OCI-LY7 (cell line): ENCODE measurements at regions not wholly inside any gene's neighbourhood (a gene's known extent, or its start where the extent isn't known, plus 50 kb on each side); places are given as distances from the start of the nearest gene placed in this dataset.

ENCODE experiments used
- BruUV-seq: library from RNA; stranded (reverse); fragments of 400-500 nt; replicated peaks from 2 replicates; lab custom pipeline; 2021; lab: Mats Ljungman, UMichigan
- CTCF ChIA-PET: fragments of 300-600 bp; sonication (Branson Sonifier 250); formaldehyde crosslinking; loops from one replicate; lab custom pipeline; 2022; ENCODE audit warnings: antibody characterized with exemption; ENCODE audit not compliant: unreplicated experiment; lab: Charles Lee
- POLR2A ChIA-PET: fragments of 300-600 bp; sonication (Branson Sonifier 250); formaldehyde crosslinking; loops from one replicate; lab custom pipeline; 2022; ENCODE audit warnings: antibody characterized with exemption; lab: Charles Lee
- DNase-seq: peaks from one replicate; pipeline ENCODE4 v3.0.0-alpha.2; 2015; ENCODE audit warnings: low spot score
- H2AFZ ChIP-seq: fragments of 200-600 bp; sonication (generic), shearing (Covaris generic); 2 replicates; pipeline ENCODE4 v1.6.1; 2014; ENCODE audit warnings: mild to moderate bottlenecking, antibody characterized with exemption, low read length, moderate library complexity
- H3K27ac ChIP-seq: fragments of 200-600 bp; sonication (generic); 2 replicates; pipeline ENCODE4 v1.5.1; 2014; ENCODE audit warnings: mixed run types, low read depth, mild to moderate bottlenecking, moderate library complexity, low read length, inconsistent platforms; ENCODE audit not compliant: poor library complexity, severe bottlenecking
- H3K36me3 ChIP-seq: fragments of 200-600 bp; sonication (generic); 2 replicates; pipeline ENCODE4 v1.6.1; 2014; ENCODE audit warnings: mild to moderate bottlenecking, antibody characterized with exemption, low read length, moderate library complexity, mixed read lengths; ENCODE audit not compliant: insufficient read depth
- H3K4me1 ChIP-seq: fragments of 200-600 bp; sonication (generic); 2 replicates; pipeline ENCODE4 v1.5.1; 2014; ENCODE audit warnings: mild to moderate bottlenecking, low read length; ENCODE audit not compliant: insufficient read depth, poor library complexity, severe bottlenecking
- H3K4me2 ChIP-seq: fragments of 200-600 bp; sonication (generic); 2 replicates; pipeline ENCODE4 v1.6.1; 2014; ENCODE audit warnings: mild to moderate bottlenecking, low read length
- H3K4me3 ChIP-seq: fragments of 200-600 bp; sonication (generic); 2 replicates; pipeline ENCODE4 v1.5.1; 2014; ENCODE audit warnings: mild to moderate bottlenecking, low read depth, low read length; ENCODE audit not compliant: poor library complexity, severe bottlenecking
- H3K79me2 ChIP-seq: fragments of 200-600 bp; sonication (generic); 2 replicates; pipeline ENCODE4 v1.6.1; 2016; ENCODE audit warnings: low read depth, mild to moderate bottlenecking, low read length, moderate library complexity, mixed read lengths; ENCODE audit not compliant: insufficient read depth
- H3K9me2 ChIP-seq: fragments of 200-600 bp; sonication (generic); 2 replicates; pipeline ENCODE4 v1.6.1; 2016; ENCODE audit warnings: mild to moderate bottlenecking, low read length, mixed read lengths; ENCODE audit not compliant: insufficient read depth
- H3K9me3 ChIP-seq: fragments of 200-600 bp; sonication (generic); 2 replicates; pipeline ENCODE4 v1.6.1; 2014; ENCODE audit warnings: mild to moderate bottlenecking, mixed run types, low read length, mixed read lengths
- H4K20me1 ChIP-seq: fragments of 200-600 bp; sonication (generic); 2 replicates; pipeline ENCODE4 v1.6.1; 2014; ENCODE audit warnings: mild to moderate bottlenecking, antibody characterized with exemption, low read length, moderate library complexity, mixed read lengths; ENCODE audit not compliant: insufficient read depth
- CTCF ChIP-seq: fragments of 200-600 bp; sonication (generic); conservative IDR thresholded peaks from 2 replicates; pipeline ENCODE4 v1.5.1; 2014; ENCODE audit warnings: mild to moderate bottlenecking, antibody characterized with exemption, low read length, moderate library complexity, mixed read lengths
- EZH2phosphoT487 ChIP-seq: fragments of 200-600 bp; sonication (generic); IDR thresholded peaks from 2 replicates; pipeline ENCODE4 v1.6.1; 2018; ENCODE audit warnings: low read depth, borderline replicate concordance, mild to moderate bottlenecking, mixed run types, antibody characterized with exemption, low read length, moderate library complexity, mixed read lengths
- intact Hi-C: fragments of 100-400 bp; cut with micrococcal nuclease; formaldehyde crosslinking; loops from one replicate; pipeline ENCODE4 v1.10.0; 2022; ENCODE audit not compliant: unreplicated experiment

GRCh38 chr2:82728090-82728489, 1731.0 kb downstream of the SUCLG1 start:
- no TSS peak for BruUV-seq
- H3K36me3 ChIP-seq: no peaks in the 10 kb centered on the region
- ChIA-PET CTCF (no interaction called here), POLR2A (no interaction called here)
- no peak overlapping the region for H3K4me3 ChIP-seq
- no peaks in the 10 kb centered on the region for H3K9me3 ChIP-seq
- no peak for TF ChIP-seq CTCF
- no peak for TF ChIP-seq EZH2phosphoT487
- no peak overlapping the region for H2AFZ ChIP-seq
- no peaks in the 10 kb centered on the region for H4K20me1 ChIP-seq
- intact Hi-C loops: no loop called here
- H3K9me2 ChIP-seq: no peaks in the 10 kb centered on the region
- DNase-seq: no peak
- no peaks in the 10 kb centered on the region for H3K4me1 ChIP-seq
- no peak overlapping the region for H3K4me2 ChIP-seq
- no peak overlapping the region for H3K27ac ChIP-seq
- no peaks in the 10 kb centered on the region for H3K79me2 ChIP-seq

- no peaks in the 10 kb centered on the region for H3K9me2 ChIP-seq
- H3K4me3 ChIP-seq: no peak overlapping the region
- no peak for TF ChIP-seq EZH2phosphoT487
- TF ChIP-seq CTCF: no peak
- no peaks in the 10 kb centered on the region for H3K36me3 ChIP-seq
- H3K27ac ChIP-seq: no peak overlapping the region
- ChIA-PET POLR2A (interaction anchor here (0.6 to 1.2 kb wide), 3 partner anchors 10 to 1227 kb away, joined by 3 to 4 read pairs (median 4); no protein-coding TSS in a partner anchor), CTCF (no interaction called here)
- DNase-seq: no peak
- no peak overlapping the region for H2AFZ ChIP-seq
- H4K20me1 ChIP-seq: no peaks in the 10 kb centered on the region
- intact Hi-C loops: no loop called here
- H3K9me3 ChIP-seq: no peaks in the 10 kb centered on the region
- H3K4me1 ChIP-seq: no peaks in the 10 kb centered on the region
- no peaks in the 10 kb centered on the region for H3K79me2 ChIP-seq
- no peak overlapping the region for H3K4me2 ChIP-seq
- no TSS peak for BruUV-seq
Observed at GRCh38 chr2:82708681-82709080, 1750.4 kb downstream of the SUCLG1 start.

GRCh38 chr2:82697231-82697630, 1761.8 kb downstream of the SUCLG1 start:
- POLR2A ChIA-PET: no interaction called here

More at GRCh38 chr2:82697231-82697630, 1761.8 kb downstream of the SUCLG1 start:
- H3K36me3 ChIP-seq: no peaks in the 10 kb centered on the region
- no peaks in the 10 kb centered on the region for H3K79me2 ChIP-seq
- H2AFZ ChIP-seq: no peak overlapping the region
- no peaks in the 10 kb centered on the region for H3K4me1 ChIP-seq
- H3K9me2 ChIP-seq: no peaks in the 10 kb centered on the region
- no peak for DNase-seq
- H3K4me2 ChIP-seq: no peak overlapping the region
- intact Hi-C loops: no loop called here
- H3K4me3 ChIP-seq: no peak overlapping the region
- TF ChIP-seq EZH2phosphoT487 (no peak), CTCF (no peak)
- H3K27ac ChIP-seq: no peak overlapping the region
- H4K20me1 ChIP-seq: no peaks in the 10 kb centered on the region
- CTCF ChIA-PET: no interaction called here
- no peaks in the 10 kb centered on the region for H3K9me3 ChIP-seq
- no TSS peak for BruUV-seq
